ENCODE measurements at regions not wholly inside any gene's neighbourhood (a gene's known extent, or its start where the extent isn't known, plus 50 kb on each side); places are given as distances from the start of the nearest gene placed in this dataset.
"Not testable (repeated sequence)": the region's sequence is repeated elsewhere in the genome, so short reads cannot be mapped to it uniquely, and the experiment has no call there.

DNA sequence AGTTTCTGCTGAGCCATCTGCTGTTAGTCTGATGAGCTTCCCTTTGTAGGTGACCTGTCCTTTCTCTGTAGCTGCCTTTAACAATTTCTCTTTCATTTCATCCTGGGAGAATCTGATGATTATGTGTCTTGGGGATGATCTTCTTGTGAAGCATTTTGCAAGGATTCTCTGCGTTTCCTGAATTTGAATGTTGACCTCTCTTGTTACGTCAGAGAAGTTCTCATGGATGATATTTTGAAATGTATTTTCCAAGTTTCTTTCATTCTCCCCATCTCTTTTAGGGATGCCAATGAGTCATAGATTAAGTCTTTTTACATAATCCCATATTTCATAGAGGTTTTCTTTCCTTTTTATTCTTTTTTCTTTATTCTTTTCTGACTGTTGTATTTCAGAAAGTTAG, 184.2 kb upstream of the BET1 start:
- ATAC-seq = no peak
- TF ChIP-seq, protein P1, sequence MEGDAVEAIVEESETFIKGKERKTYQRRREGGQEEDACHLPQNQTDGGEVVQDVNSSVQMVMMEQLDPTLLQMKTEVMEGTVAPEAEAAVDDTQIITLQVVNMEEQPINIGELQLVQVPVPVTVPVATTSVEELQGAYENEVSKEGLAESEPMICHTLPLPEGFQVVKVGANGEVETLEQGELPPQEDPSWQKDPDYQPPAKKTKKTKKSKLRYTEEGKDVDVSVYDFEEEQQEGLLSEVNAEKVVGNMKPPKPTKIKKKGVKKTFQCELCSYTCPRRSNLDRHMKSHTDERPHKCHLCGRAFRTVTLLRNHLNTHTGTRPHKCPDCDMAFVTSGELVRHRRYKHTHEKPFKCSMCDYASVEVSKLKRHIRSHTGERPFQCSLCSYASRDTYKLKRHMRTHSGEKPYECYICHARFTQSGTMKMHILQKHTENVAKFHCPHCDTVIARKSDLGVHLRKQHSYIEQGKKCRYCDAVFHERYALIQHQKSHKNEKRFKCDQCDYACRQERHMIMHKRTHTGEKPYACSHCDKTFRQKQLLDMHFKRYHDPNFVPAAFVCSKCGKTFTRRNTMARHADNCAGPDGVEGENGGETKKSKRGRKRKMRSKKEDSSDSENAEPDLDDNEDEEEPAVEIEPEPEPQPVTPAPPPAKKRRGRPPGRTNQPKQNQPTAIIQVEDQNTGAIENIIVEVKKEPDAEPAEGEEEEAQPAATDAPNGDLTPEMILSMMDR (IDR thresholded peaks at IDR 0.05) = no peak
- no peak for TF ChIP-seq POLR2A (IDR thresholded peaks at IDR 0.05)
- Histone ChIP-seq H3K9me3 (no peaks in the 10 kb centered on the region), H3K4me1 (no peaks in the 10 kb centered on the region), H3K27ac (no peak overlapping the region), H3K36me3 (replicated peaks in 1 of 2; ENCODE audit: insufficient read depth in 1 of 2, low read depth in 2 of 2) (no peaks in the 10 kb centered on the region), H3K4me3 (no peak overlapping the region), H3K27me3 (no peaks in the 10 kb centered on the region)
- intact Hi-C loops (cut with DNase I) = no loop called here
- 91 to 92% methylated on average over 2 of the region's 2 CpGs for WGBS, 2 donors
- no peak for DNase-seq

DNA sequence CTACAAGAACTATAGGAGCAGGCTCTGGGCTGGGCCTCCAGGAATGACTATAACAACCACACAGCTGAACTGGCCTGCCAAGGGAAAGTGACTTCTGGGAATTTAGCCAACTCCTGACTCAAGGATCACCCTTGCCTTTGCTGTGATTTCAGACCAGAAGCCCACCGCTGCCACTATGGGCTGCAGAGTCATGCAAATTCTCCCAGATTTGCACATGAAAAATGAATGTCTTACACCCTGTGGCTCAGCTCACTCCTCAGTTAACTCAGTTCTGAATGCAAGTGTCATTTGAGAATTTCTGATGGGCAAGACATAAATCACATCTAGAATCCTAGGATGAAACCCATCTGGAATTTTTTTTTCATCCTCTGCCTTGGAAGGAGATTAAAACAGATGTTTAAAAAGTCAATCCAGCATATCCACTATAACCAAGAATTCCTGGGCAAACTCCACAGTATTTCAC, 186.5 kb upstream of the BET1 start:
- 0% methylated on average over 1 of the region's 1 CpG for WGBS, 2 donors
- intact Hi-C loops (cut with DNase I) = no loop called here
- no peaks in the 10 kb centered on the region for H3K27me3 ChIP-seq
- H3K27ac ChIP-seq = no peak overlapping the region
- TF ChIP-seq, protein P1 (IDR thresholded peaks at IDR 0.05) = no peak
- no peak for TF ChIP-seq POLR2A (IDR thresholded peaks at IDR 0.05)
- DNase-seq (peak in 1 of 4 donors; percentile 10), ATAC-seq (no peak)
- H3K4me3 ChIP-seq = no peak overlapping the region
- H3K4me1 ChIP-seq = no peaks in the 10 kb centered on the region
- H3K9me3 ChIP-seq = no peaks in the 10 kb centered on the region
- H3K36me3 ChIP-seq (replicated peaks in 1 of 2; ENCODE audit: insufficient read depth in 1 of 2, low read depth in 2 of 2) = no peaks in the 10 kb centered on the region

DNA sequence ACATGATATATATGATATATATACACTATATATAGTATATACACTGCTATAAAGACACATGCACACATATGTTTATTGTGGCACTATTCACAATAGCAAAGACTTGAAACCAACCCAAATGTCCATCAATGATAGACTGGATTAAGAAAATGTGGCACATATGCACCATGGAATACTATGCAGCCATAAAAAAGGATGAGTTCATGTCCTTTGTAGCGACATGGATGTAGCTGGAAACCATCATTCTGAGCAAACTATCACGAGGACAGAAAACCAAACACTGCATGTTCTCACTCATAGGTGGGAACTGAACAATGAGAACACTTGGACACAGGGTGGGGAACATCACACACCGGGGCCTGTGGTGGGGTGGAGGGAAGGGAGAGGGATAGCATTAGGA, 190.3 kb upstream of the BET1 start:
- DNase-seq; intact Hi-C loops (cut with DNase I); H3K27me3 ChIP-seq; H3K9me3 ChIP-seq; H3K4me3 ChIP-seq; H3K27ac ChIP-seq; H3K4me1 ChIP-seq; ATAC-seq; H3K36me3 ChIP-seq (replicated peaks in 1 of 2; ENCODE audit: insufficient read depth in 1 of 2, low read depth in 2 of 2): not testable (repeated sequence)
- 86 to 93% methylated on average over 3 of the region's 3 CpGs for WGBS, 2 donors

DNA sequence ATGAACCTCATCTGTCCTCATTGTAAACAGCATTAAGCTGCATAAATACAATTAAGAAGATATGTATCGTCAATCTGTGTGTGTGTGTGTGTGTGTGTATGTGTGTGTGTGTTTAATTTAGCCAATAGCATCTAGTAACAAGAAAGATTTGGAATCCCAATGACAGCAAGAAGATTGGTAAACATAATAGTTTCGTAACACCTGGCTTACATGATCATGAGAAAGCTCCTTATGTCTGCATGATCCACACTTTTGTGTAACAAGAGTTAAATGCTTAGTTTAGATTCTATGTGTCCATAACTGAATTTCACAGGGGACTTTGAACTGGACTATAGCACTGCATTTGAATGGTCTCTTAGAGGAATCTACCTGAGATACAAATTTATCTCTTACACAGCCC, 191.0 kb upstream of the BET1 start:
- H3K4me3 ChIP-seq = no peak overlapping the region
- WGBS, 2 donors = 36 to 51% methylated on average over 2 of the region's 2 CpGs
- H3K27me3 ChIP-seq = no peaks in the 10 kb centered on the region
- TF ChIP-seq, protein P1 (IDR thresholded peaks at IDR 0.05) = no peak
- no peak for TF ChIP-seq POLR2A (IDR thresholded peaks at IDR 0.05)
- intact Hi-C loops (cut with DNase I) = no loop called here
- no peaks in the 10 kb centered on the region for H3K36me3 ChIP-seq (replicated peaks in 1 of 2; ENCODE audit: insufficient read depth in 1 of 2, low read depth in 2 of 2)
- no peaks in the 10 kb centered on the region for H3K4me1 ChIP-seq
- ATAC-seq (no peak), DNase-seq (no peak)
- H3K27ac ChIP-seq = no peak overlapping the region
- no peaks in the 10 kb centered on the region for H3K9me3 ChIP-seq

DNA sequence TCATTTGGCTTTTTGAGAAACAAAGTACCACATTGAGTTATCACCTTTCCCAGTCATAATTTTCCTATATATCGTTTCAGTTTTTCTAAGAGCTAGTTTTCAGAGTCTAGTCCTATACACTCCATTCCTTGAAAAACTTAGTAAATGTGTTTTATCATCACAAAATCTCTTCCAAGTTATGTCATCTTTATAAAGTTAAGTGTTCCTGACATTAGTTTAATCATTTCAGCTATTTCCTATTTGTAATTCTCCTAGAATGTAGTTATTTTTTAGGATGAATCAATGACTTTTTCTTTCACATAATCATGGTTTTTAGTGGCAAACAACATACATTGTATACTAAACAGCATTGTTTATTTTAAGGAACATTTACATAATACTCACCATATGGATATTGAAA, 191.7 kb upstream of the BET1 start:
- Histone ChIP-seq H3K36me3 (replicated peaks in 1 of 2; ENCODE audit: insufficient read depth in 1 of 2, low read depth in 2 of 2) (no peaks in the 10 kb centered on the region), H3K4me3 (no peak overlapping the region), H3K4me1 (no peaks in the 10 kb centered on the region), H3K27me3 (no peaks in the 10 kb centered on the region), H3K27ac (no peak overlapping the region), H3K9me3 (no peaks in the 10 kb centered on the region)
- no peak for ATAC-seq
- WGBS, 2 donors = 71 to 90% methylated on average over 1 of the region's 1 CpG
- intact Hi-C loops (cut with DNase I) = no loop called here
- no peak for TF ChIP-seq POLR2A (IDR thresholded peaks at IDR 0.05)
- TF ChIP-seq, protein P1 (IDR thresholded peaks at IDR 0.05) = no peak
- no peak for DNase-seq
